ENCODE measurements at regions not wholly inside any gene's neighbourhood (a gene's known extent, or its start where the extent isn't known, plus 50 kb on each side); places are given as distances from the start of the nearest gene placed in this dataset.

DNA sequence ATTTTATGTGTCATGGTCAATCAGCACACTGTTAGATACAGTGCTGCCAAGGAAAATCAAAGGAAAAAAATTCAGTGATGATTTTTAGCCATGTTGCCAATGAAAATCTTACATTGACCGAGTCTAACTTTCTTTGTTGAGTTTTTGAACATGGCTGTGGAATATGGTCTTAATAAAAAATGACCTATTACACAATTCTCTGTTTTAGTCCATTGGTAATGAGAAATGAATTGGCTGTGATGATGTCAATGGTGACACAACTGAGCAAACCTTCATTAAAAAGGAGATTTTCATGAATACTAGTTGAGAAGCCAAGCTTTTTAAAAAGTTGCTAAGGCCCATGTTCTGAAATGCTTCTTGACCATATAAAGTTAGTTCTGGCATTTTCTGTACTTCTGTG lies 225.9 kb upstream of the GYPA start (continued):
- TF ChIP-seq, protein P1, sequence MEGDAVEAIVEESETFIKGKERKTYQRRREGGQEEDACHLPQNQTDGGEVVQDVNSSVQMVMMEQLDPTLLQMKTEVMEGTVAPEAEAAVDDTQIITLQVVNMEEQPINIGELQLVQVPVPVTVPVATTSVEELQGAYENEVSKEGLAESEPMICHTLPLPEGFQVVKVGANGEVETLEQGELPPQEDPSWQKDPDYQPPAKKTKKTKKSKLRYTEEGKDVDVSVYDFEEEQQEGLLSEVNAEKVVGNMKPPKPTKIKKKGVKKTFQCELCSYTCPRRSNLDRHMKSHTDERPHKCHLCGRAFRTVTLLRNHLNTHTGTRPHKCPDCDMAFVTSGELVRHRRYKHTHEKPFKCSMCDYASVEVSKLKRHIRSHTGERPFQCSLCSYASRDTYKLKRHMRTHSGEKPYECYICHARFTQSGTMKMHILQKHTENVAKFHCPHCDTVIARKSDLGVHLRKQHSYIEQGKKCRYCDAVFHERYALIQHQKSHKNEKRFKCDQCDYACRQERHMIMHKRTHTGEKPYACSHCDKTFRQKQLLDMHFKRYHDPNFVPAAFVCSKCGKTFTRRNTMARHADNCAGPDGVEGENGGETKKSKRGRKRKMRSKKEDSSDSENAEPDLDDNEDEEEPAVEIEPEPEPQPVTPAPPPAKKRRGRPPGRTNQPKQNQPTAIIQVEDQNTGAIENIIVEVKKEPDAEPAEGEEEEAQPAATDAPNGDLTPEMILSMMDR (IDR thresholded peaks at IDR 0.05) = no peak
- TF ChIP-seq, protein P2, sequence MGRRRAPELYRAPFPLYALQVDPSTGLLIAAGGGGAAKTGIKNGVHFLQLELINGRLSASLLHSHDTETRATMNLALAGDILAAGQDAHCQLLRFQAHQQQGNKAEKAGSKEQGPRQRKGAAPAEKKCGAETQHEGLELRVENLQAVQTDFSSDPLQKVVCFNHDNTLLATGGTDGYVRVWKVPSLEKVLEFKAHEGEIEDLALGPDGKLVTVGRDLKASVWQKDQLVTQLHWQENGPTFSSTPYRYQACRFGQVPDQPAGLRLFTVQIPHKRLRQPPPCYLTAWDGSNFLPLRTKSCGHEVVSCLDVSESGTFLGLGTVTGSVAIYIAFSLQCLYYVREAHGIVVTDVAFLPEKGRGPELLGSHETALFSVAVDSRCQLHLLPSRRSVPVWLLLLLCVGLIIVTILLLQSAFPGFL (CRISPR knock-in tag; IDR thresholded peaks at IDR 0.05; ENCODE audit: borderline replicate concordance) = no peak
- TF ChIP-seq MXD4 (CRISPR knock-in tag; IDR thresholded peaks at IDR 0.05; ENCODE audit: borderline replicate concordance) (no peak), GTF2I (CRISPR knock-in tag; conservative IDR thresholded peaks at IDR 0.05) (no peak), NR3C1 (CRISPR knock-in tag; conservative IDR thresholded peaks at IDR 0.05; ENCODE audit: low read depth) (no peak), ETV6 (CRISPR knock-in tag; IDR thresholded peaks at IDR 0.05) (no peak)

DNA sequence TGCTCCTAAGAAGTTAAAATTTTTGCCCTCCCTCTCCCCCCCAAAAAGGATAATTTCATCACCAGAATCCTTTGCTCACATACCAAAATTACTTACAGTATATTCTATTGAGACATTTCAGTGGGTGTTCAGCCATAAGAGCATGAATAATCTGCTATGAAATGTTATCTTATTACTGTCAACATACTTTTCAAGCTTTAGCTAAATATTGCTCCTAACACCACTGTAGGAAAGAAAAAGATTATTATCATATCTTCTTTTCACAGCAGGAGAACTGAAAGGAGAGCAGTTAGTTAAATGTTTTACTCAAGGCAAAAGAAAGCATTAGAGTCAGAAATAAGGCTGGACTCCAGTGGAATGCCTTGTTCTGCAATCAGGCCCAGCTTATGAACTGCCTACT lies 231.0 kb upstream of the GYPA start:
- CTCF ChIA-PET = no interaction called here
- Mint-ChIP-seq H3K27ac (no peak overlapping the region), H3K36me3 (no peaks in the 10 kb centered on the region), H3K9me3 (no peaks in the 10 kb centered on the region), H3K27me3 (ENCODE audit: low read depth) (no peaks in the 10 kb centered on the region), H3K4me1 (peaks cover 14% of the 10 kb centered on the region), H3K4me3 (no peak overlapping the region)
- TF ChIP-seq HMGA2 (CRISPR knock-in tag; IDR thresholded peaks at IDR 0.05) (no peak), GTF2I (CRISPR knock-in tag; conservative IDR thresholded peaks at IDR 0.05) (no peak), CREB1 (CRISPR knock-in tag; IDR thresholded peaks at IDR 0.05) (no peak), JUN (CRISPR knock-in tag; IDR thresholded peaks at IDR 0.05) (no peak), RELA (CRISPR knock-in tag; IDR thresholded peaks at IDR 0.05; ENCODE audit: borderline replicate concordance) (no peak), CBFB (CRISPR knock-in tag; IDR thresholded peaks at IDR 0.05; ENCODE audit: low read depth) (no peak), NR3C1 (CRISPR knock-in tag; conservative IDR thresholded peaks at IDR 0.05; ENCODE audit: low read depth) (no peak), ESRRA (CRISPR knock-in tag; IDR thresholded peaks at IDR 0.05; ENCODE audit: borderline replicate concordance) (no peak), JAZF1 (CRISPR knock-in tag; IDR thresholded peaks at IDR 0.05) (no peak), ZBTB21 (CRISPR knock-in tag; IDR thresholded peaks at IDR 0.05; ENCODE audit: borderline replicate concordance) (no peak), SP1 (CRISPR knock-in tag; conservative IDR thresholded peaks at IDR 0.05) (no peak), TEAD1 (CRISPR knock-in tag; IDR thresholded peaks at IDR 0.05) (no peak)
- TF ChIP-seq, protein P3, sequence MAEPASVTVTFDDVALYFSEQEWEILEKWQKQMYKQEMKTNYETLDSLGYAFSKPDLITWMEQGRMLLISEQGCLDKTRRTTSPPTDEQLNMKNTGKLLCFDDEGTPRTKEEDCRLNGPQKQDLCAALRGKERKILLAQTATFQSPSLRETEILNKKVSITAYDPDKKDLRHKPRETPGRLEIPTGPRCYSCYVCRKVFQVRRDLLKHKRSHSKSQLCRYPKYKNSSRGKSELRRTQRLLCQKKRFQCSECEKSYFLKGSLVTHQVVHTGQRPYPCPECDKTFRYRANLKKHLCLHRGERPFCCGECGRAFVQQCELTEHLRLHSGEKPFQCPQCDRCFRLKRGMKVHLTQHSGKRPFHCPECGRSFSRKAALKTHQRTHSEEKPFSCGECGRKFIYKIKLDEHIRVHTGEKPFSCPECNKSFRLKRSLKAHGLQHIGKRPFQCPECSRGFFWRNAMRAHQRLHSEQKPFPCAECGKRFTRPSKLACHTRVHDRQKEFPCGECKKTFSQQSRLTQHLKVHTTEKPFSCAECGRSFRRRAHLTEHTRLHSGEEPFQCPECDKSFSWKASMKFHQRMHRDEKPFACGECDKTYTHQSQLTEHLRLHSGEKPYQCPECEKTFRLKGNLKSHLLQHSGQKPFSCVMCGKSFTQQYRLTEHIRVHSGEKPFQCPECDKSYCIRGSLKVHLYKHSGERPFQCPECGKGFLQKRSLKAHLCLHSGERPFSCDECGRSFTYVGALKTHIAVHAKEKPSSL (CRISPR knock-in tag; conservative IDR thresholded peaks at IDR 0.05) = no peak
- TF ChIP-seq, protein P4, sequence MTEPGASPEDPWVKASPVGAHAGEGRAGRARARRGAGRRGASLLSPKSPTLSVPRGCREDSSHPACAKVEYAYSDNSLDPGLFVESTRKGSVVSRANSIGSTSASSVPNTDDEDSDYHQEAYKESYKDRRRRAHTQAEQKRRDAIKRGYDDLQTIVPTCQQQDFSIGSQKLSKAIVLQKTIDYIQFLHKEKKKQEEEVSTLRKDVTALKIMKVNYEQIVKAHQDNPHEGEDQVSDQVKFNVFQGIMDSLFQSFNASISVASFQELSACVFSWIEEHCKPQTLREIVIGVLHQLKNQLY (CRISPR knock-in tag; IDR thresholded peaks at IDR 0.05) = no peak
- TF ChIP-seq, protein P5, sequence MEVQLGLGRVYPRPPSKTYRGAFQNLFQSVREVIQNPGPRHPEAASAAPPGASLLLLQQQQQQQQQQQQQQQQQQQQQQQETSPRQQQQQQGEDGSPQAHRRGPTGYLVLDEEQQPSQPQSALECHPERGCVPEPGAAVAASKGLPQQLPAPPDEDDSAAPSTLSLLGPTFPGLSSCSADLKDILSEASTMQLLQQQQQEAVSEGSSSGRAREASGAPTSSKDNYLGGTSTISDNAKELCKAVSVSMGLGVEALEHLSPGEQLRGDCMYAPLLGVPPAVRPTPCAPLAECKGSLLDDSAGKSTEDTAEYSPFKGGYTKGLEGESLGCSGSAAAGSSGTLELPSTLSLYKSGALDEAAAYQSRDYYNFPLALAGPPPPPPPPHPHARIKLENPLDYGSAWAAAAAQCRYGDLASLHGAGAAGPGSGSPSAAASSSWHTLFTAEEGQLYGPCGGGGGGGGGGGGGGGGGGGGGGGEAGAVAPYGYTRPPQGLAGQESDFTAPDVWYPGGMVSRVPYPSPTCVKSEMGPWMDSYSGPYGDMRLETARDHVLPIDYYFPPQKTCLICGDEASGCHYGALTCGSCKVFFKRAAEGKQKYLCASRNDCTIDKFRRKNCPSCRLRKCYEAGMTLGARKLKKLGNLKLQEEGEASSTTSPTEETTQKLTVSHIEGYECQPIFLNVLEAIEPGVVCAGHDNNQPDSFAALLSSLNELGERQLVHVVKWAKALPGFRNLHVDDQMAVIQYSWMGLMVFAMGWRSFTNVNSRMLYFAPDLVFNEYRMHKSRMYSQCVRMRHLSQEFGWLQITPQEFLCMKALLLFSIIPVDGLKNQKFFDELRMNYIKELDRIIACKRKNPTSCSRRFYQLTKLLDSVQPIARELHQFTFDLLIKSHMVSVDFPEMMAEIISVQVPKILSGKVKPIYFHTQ (CRISPR knock-in tag; IDR thresholded peaks at IDR 0.05) = no peak
- TF ChIP-seq, protein P6, sequence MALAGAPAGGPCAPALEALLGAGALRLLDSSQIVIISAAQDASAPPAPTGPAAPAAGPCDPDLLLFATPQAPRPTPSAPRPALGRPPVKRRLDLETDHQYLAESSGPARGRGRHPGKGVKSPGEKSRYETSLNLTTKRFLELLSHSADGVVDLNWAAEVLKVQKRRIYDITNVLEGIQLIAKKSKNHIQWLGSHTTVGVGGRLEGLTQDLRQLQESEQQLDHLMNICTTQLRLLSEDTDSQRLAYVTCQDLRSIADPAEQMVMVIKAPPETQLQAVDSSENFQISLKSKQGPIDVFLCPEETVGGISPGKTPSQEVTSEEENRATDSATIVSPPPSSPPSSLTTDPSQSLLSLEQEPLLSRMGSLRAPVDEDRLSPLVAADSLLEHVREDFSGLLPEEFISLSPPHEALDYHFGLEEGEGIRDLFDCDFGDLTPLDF (CRISPR knock-in tag; IDR thresholded peaks at IDR 0.05) = no peak
- TF ChIP-seq, protein P1 (IDR thresholded peaks at IDR 0.05) = no peak
- ATAC-seq (no peak), DNase-seq (ENCODE audit: low spot score) (no peak)
- POLR2A ChIA-PET = no interaction called here

All from WTC11 (cell line).